Stimulated activated CD4-positive, alpha-beta T cell treated with anti-CD3 and anti-CD28 coated beads, Interleukin-15, amount 100 ng/mL, for 1 hour (primary cell): ENCODE measurements at regions not wholly inside any gene's neighbourhood (a gene's known extent, or its start where the extent isn't known, plus 50 kb on each side); places are given as distances from the start of the nearest gene placed in this dataset.
"Not testable (repeated sequence)": the region's sequence is repeated elsewhere in the genome, so short reads cannot be mapped to it uniquely, and the experiment has no call there.

Experiments
- DNase-seq, 2 donors: peaks; one replicate each; pipeline ENCODE4 v3.0.0-alpha.2; 2020; ENCODE audit warnings: low read depth in 1 of 2, low spot score in 1 of 2

GRCh38 chr14:25699981-25700380 lies 650.0 kb upstream of the STXBP6 start:
- DNase-seq = no peak

GRCh38 chr14:25698111-25698510 lies 648.2 kb upstream of the STXBP6 start:
- no peak for DNase-seq

- DNase-seq = no peak
Observed at GRCh38 chr14:25696176-25696575, 646.2 kb upstream of the STXBP6 start.

GRCh38 chr14:25685004-25685403 lies 635.1 kb upstream of the STXBP6 start:
- no peak for DNase-seq

GRCh38 chr14:25680934-25681333 lies 631.0 kb upstream of the STXBP6 start:
- DNase-seq = no peak

GRCh38 chr14:25680511-25680910 lies 630.6 kb upstream of the STXBP6 start:
- DNase-seq = not testable (repeated sequence)

- no peak for DNase-seq
Observed at GRCh38 chr14:25677111-25677510, 627.2 kb upstream of the STXBP6 start.

GRCh38 chr14:25667387-25667786 lies 617.4 kb upstream of the STXBP6 start:
- no peak for DNase-seq

- no peak for DNase-seq
Observed at GRCh38 chr14:25666877-25667276, 616.9 kb upstream of the STXBP6 start.

- DNase-seq = no peak
Observed at GRCh38 chr14:25658988-25659387, 609.0 kb upstream of the STXBP6 start.

GRCh38 chr14:25630447-25630846 lies 580.5 kb upstream of the STXBP6 start:
- DNase-seq = no peak

- no peak for DNase-seq
Observed at GRCh38 chr14:25628978-25629377, 579.0 kb upstream of the STXBP6 start.

- DNase-seq = no peak
Observed at GRCh38 chr14:25628390-25628789, 578.4 kb upstream of the STXBP6 start.

- no peak for DNase-seq
Observed at GRCh38 chr14:25626986-25627385, 577.0 kb upstream of the STXBP6 start.

GRCh38 chr14:25622763-25623162 lies 572.8 kb upstream of the STXBP6 start:
- no peak for DNase-seq

- DNase-seq = no peak
Observed at GRCh38 chr14:25620515-25620914, 570.6 kb upstream of the STXBP6 start.

- DNase-seq = no peak
Observed at GRCh38 chr14:25615174-25615573, 565.2 kb upstream of the STXBP6 start.

GRCh38 chr14:25607192-25607591 lies 557.2 kb upstream of the STXBP6 start:
- DNase-seq = no peak

- DNase-seq = no peak
Observed at GRCh38 chr14:25602106-25602505, 552.2 kb upstream of the STXBP6 start.

- DNase-seq = no peak
Observed at GRCh38 chr14:25588751-25589150, 538.8 kb upstream of the STXBP6 start.

- DNase-seq = no peak
Observed at GRCh38 chr14:25574628-25575325, 524.8 kb upstream of the STXBP6 start.

- DNase-seq = no peak
Observed at GRCh38 chr14:25570483-25570882, 520.5 kb upstream of the STXBP6 start.

- no peak for DNase-seq
Observed at GRCh38 chr14:25557466-25557865, 507.5 kb upstream of the STXBP6 start.
